A549 (cell line): ENCODE measurements at regions not wholly inside any gene's neighbourhood (a gene's known extent, or its start where the extent isn't known, plus 50 kb on each side); places are given as distances from the start of the nearest gene placed in this dataset.

Experiments used
- ATAC-seq, 2 experiments: fragments of 200-7000 bp in 1 of 2; fragments of >200 bp in 1 of 2; cut with Nextera tagmentation in 1 of 2; cut with Tn5 transposase in 1 of 2; 3 replicates each; pipeline versions ENCODE4 v1.8.0 to v1.9.1; 2018 to 2020; ENCODE audit warnings: mild to moderate bottlenecking in 1 of 2, moderate library complexity in 1 of 2
- CTCF ChIA-PET: fragments of 300-600 bp; sonication (Branson Sonifier 250); formaldehyde crosslinking; extraction: SDS; loops from one replicate; lab custom pipeline; 2021; ENCODE audit warnings: antibody characterized with exemption, inconsistent platforms; lab: Yijun Ruan, JAX
- POLR2A ChIA-PET: fragments of 350-600 bp; formaldehyde crosslinking; extraction: SDS; loops from one replicate; lab custom pipeline; 2021; ENCODE audit warnings: antibody characterized with exemption, inconsistent platforms; lab: Yijun Ruan, JAX
- DNase-seq, 2 experiments: peaks; one replicate each; pipeline versions ENCODE4 v3.0.0 to v3.0.0-alpha.2; 2011 to 2016; ENCODE audit warnings: low read depth in 1 of 2, low spot score in 1 of 2
- FAIRE-seq: peaks from 2 replicates; lab custom pipeline; 2011; peaks lifted over from hg19 to GRCh38; lab: Jason Lieb, UNC
- H3K27ac ChIP-seq, 2 experiments: fragments of >200 bp; sonication (Bioruptor Twin); formaldehyde crosslinking; 3 replicates each; pipeline ENCODE4 v1.5.1; 2016 to 2017
- H3K4me1 ChIP-seq: fragments of >200 bp; sonication (Bioruptor Twin); formaldehyde crosslinking; 3 replicates; pipeline ENCODE4 v1.6.1; 2016
- H3K4me2 ChIP-seq: fragments of >200 bp; sonication (Bioruptor Twin); formaldehyde crosslinking; 3 replicates; pipeline ENCODE4 v1.6.1; 2016
- H3K4me3 ChIP-seq: fragments of >200 bp; sonication (Bioruptor Twin); formaldehyde crosslinking; 3 replicates; pipeline ENCODE4 v1.5.1; 2016
- H3K9me3 ChIP-seq: fragments of >200 bp; sonication (Bioruptor Twin); formaldehyde crosslinking; 3 replicates; pipeline ENCODE4 v1.6.1; 2016
- BHLHE40 ChIP-seq: IDR thresholded peaks from 2 replicates; pipeline ENCODE4 v1.6.1; 2012; ENCODE audit warnings: low read depth, low read length, inconsistent platforms
- CHD2 ChIP-seq: fragments of 150-350 bp; IDR thresholded peaks from 2 replicates; pipeline ENCODE4 v1.6.1; 2014; ENCODE audit warnings: low read length; ENCODE audit not compliant: partially characterized antibody
- CHD4 ChIP-seq: fragments of 200-600 bp; sonication (generic); IDR thresholded peaks from 2 replicates; pipeline ENCODE4 v1.6.1; 2016; ENCODE audit warnings: antibody characterized with exemption, mild to moderate bottlenecking, borderline replicate concordance
- ESRRA ChIP-seq: fragments of 150-350 bp; IDR thresholded peaks from 2 replicates; pipeline ENCODE4 v1.6.1; 2014; ENCODE audit warnings: mild to moderate bottlenecking, low read length, borderline replicate concordance
- FOXS1 ChIP-seq: fragments of 250-450 bp; sonication (Bioruptor Pico); IDR thresholded peaks from 2 replicates; pipeline ENCODE4 v1.5.0; 2020; ENCODE audit warnings: mild to moderate bottlenecking, moderate library complexity
- GATA3 ChIP-seq: IDR thresholded peaks from 2 replicates; pipeline ENCODE4 v1.6.1; 2012; ENCODE audit warnings: borderline replicate concordance
- HDAC2 ChIP-seq: fragments of 200-600 bp; sonication (generic); IDR thresholded peaks from 2 replicates; pipeline ENCODE4 v1.6.1; 2016
- HOXB13 ChIP-seq: fragments of 250-450 bp; sonication (Bioruptor Pico); IDR thresholded peaks from 2 replicates; pipeline ENCODE4 v1.5.0; 2020; ENCODE audit warnings: low read depth, mild to moderate bottlenecking, moderate library complexity
- JUNB ChIP-seq: fragments of >200 bp; sonication (Bioruptor Twin); formaldehyde crosslinking; IDR thresholded peaks from 2 replicates; pipeline ENCODE4 v1.6.1; 2016
- KDM1A ChIP-seq: fragments of 200-600 bp; sonication (generic); IDR thresholded peaks from 2 replicates; pipeline ENCODE4 v1.6.1; 2016; ENCODE audit warnings: low read depth, mild to moderate bottlenecking
- MAFK ChIP-seq: fragments of 450-650 bp; IDR thresholded peaks from 2 replicates; pipeline ENCODE4 v1.6.1; 2014; ENCODE audit not compliant: partially characterized antibody
- MYC ChIP-seq: IDR thresholded peaks from 2 replicates; pipeline ENCODE4 v1.6.1; 2012; ENCODE audit warnings: mild to moderate bottlenecking, inconsistent platforms, low read length, improper control_type of control experiment, borderline replicate concordance
- NFE2L2 ChIP-seq: fragments of 150-350 bp; conservative IDR thresholded peaks from 2 replicates; pipeline ENCODE4 v1.6.1; 2014; ENCODE audit warnings: low read length
- PHF8 ChIP-seq: fragments of 200-600 bp; sonication (generic); IDR thresholded peaks from 2 replicates; pipeline ENCODE4 v1.6.1; 2016; ENCODE audit warnings: low read depth, mild to moderate bottlenecking, antibody characterized with exemption, moderate library complexity, borderline replicate concordance
- POLR2A ChIP-seq: IDR thresholded peaks from 2 replicates; pipeline ENCODE4 v1.6.1; 2012; ENCODE audit warnings: mild to moderate bottlenecking, low read length
- POLR2AphosphoS2 ChIP-seq: conservative IDR thresholded peaks from 2 replicates; pipeline ENCODE4 v1.6.1; 2012; ENCODE audit warnings: low read length, improper control_type of control experiment, inconsistent platforms
- RAD21 ChIP-seq, 2 experiments: fragments of >200 bp in 1 of 2; sonication (Bioruptor Twin) in 1 of 2; formaldehyde crosslinking in 1 of 2; IDR thresholded peaks in 1 of 2; conservative IDR thresholded peaks in 1 of 2; 2 replicates in 1 of 2; 3 replicates in 1 of 2; pipeline ENCODE4 v1.6.1; 2012 to 2018; ENCODE audit warnings: inconsistent platforms in 1 of 2
- RFX5 ChIP-seq: fragments of 450-650 bp; IDR thresholded peaks from 2 replicates; pipeline ENCODE4 v1.7.1; 2014; ENCODE audit warnings: antibody characterized with exemption, mild to moderate bottlenecking, moderate library complexity
- RNF2 ChIP-seq: fragments of 200-600 bp; sonication (generic); IDR thresholded peaks from 2 replicates; pipeline ENCODE4 v1.6.1; 2016; ENCODE audit warnings: low read depth, mild to moderate bottlenecking, antibody characterized with exemption, moderate library complexity, borderline replicate concordance
- SMC3 ChIP-seq: fragments of >200 bp; sonication (Bioruptor Twin); formaldehyde crosslinking; IDR thresholded peaks from 3 replicates; pipeline ENCODE4 v1.6.1; 2018; ENCODE audit warnings: inconsistent platforms
- TP53 ChIP-seq: fragments of 250-450 bp; sonication (Bioruptor Pico); IDR thresholded peaks from 2 replicates; pipeline ENCODE4 v1.5.0; 2021; ENCODE audit warnings: mild to moderate bottlenecking, moderate library complexity
- ZC3H11A ChIP-seq: fragments of 450-650 bp; IDR thresholded peaks from 2 replicates; pipeline ENCODE4 v1.6.1; 2014; ENCODE audit warnings: antibody characterized with exemption, mild to moderate bottlenecking
- ZFP36 ChIP-seq: fragments of 450-650 bp; IDR thresholded peaks from 2 replicates; pipeline ENCODE4 v1.6.1; 2014; ENCODE audit warnings: borderline replicate concordance; ENCODE audit not compliant: partially characterized antibody
- ZNF302 ChIP-seq: fragments of 250-450 bp; sonication (Bioruptor Pico); IDR thresholded peaks from 2 replicates; pipeline ENCODE4 v1.9.0; 2021; ENCODE audit warnings: inconsistent platforms, mild to moderate bottlenecking, moderate library complexity
- ZSCAN20 ChIP-seq: fragments of 250-450 bp; sonication (Bioruptor Pico); IDR thresholded peaks from 2 replicates; pipeline ENCODE4 v1.8.0; 2022; ENCODE audit warnings: mild to moderate bottlenecking, moderate library complexity
- WGBS: methylation state at CpG from one replicate; pipeline ENCODE4 v1.1.6; 2017; ENCODE audit errors: missing lambda C conversion rate; 5-methylcytosine and 5-hydroxymethylcytosine counted together
- TF ChIP-seq, protein P1 (sequence below): fragments of 200-600 bp; sonication (generic); IDR thresholded peaks from 2 replicates; pipeline ENCODE4 v1.6.1; 2016; ENCODE audit warnings: antibody characterized with exemption, mild to moderate bottlenecking, moderate library complexity
- TF ChIP-seq, protein P2 (sequence below): fragments of 250-450 bp; sonication (Bioruptor Pico); IDR thresholded peaks from 2 replicates; pipeline ENCODE4 v1.5.0; 2020; ENCODE audit warnings: low read depth, mild to moderate bottlenecking, moderate library complexity
- TF ChIP-seq, protein P3 (sequence below): fragments of 150-350 bp; IDR thresholded peaks from 2 replicates; pipeline ENCODE4 v1.6.1; 2014; ENCODE audit warnings: low read depth, mild to moderate bottlenecking, low read length

GRCh38 chr16:63742150-63742549 is 1379.7 kb downstream of the CDH11 start:
- no peak for FAIRE-seq
- Histone ChIP-seq H3K27ac (no peak overlapping the region), H3K4me3 (no peak overlapping the region), H3K4me1 (no peaks in the 10 kb centered on the region), H3K9me3 (no peaks in the 10 kb centered on the region), H3K4me2 (no peak overlapping the region)
- DNase-seq: no peak
- no peak for ATAC-seq
- POLR2A ChIA-PET: no interaction called here
- CTCF ChIA-PET: interaction anchor here (0.6 kb wide), 1 partner anchor 305 kb away, joined by 3 read pairs; no protein-coding TSS in a partner anchor
- TF ChIP-seq TP53 (CRISPR knock-in tag) (no peak), ZNF302 (no peak), MAFK (peak; percentile 65)

DNA sequence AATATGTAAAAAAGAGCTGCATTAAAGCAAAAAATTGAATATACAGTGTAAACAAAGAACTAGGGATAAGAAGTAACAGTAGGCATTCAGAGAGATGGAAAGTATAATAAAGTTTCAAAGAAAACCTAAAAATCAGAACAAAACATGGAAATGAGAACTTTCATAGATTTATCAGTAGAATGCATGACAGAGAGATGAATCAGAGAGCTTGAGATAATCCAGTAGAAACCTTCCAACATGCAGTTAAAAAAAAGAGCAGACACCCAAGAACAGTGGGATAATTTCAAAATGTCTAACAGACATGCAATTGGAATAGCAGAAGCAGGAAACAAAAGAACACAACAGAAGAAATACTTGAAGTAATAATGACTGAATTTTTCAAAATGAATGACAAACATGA is 1384.2 kb downstream of the CDH11 start:
- TF ChIP-seq NFE2L2 (no peak), RNF2 (no peak)
- H3K4me3 ChIP-seq: no peak overlapping the region
- ATAC-seq (no peak), FAIRE-seq (no peak), DNase-seq (no peak)
- no peak overlapping the region for H3K27ac ChIP-seq
- H3K4me2 ChIP-seq: no peak overlapping the region
- POLR2A ChIA-PET: no interaction called here
- CTCF ChIA-PET: no interaction called here
- no peaks in the 10 kb centered on the region for H3K4me1 ChIP-seq
- H3K9me3 ChIP-seq: no peaks in the 10 kb centered on the region

GRCh38 chr16:63735456-63735855 is 1386.4 kb downstream of the CDH11 start:
- H3K4me2 ChIP-seq: no peak overlapping the region
- WGBS: 0% methylated on average over 1 of the region's 1 CpG
- TF ChIP-seq POLR2A (no peak), MYC (no peak), CHD2 (no peak), ZNF302 (no peak), CHD4 (no peak), POLR2AphosphoS2 (no peak), PHF8 (no peak), ZC3H11A (no peak), JUNB (no peak), SMC3 (no peak), ESRRA (no peak), HOXB13 (no peak), ZFP36 (no peak), RNF2 (no peak), RFX5 (no peak), GATA3 (no peak), KDM1A (no peak)
- TF ChIP-seq, protein P1, sequence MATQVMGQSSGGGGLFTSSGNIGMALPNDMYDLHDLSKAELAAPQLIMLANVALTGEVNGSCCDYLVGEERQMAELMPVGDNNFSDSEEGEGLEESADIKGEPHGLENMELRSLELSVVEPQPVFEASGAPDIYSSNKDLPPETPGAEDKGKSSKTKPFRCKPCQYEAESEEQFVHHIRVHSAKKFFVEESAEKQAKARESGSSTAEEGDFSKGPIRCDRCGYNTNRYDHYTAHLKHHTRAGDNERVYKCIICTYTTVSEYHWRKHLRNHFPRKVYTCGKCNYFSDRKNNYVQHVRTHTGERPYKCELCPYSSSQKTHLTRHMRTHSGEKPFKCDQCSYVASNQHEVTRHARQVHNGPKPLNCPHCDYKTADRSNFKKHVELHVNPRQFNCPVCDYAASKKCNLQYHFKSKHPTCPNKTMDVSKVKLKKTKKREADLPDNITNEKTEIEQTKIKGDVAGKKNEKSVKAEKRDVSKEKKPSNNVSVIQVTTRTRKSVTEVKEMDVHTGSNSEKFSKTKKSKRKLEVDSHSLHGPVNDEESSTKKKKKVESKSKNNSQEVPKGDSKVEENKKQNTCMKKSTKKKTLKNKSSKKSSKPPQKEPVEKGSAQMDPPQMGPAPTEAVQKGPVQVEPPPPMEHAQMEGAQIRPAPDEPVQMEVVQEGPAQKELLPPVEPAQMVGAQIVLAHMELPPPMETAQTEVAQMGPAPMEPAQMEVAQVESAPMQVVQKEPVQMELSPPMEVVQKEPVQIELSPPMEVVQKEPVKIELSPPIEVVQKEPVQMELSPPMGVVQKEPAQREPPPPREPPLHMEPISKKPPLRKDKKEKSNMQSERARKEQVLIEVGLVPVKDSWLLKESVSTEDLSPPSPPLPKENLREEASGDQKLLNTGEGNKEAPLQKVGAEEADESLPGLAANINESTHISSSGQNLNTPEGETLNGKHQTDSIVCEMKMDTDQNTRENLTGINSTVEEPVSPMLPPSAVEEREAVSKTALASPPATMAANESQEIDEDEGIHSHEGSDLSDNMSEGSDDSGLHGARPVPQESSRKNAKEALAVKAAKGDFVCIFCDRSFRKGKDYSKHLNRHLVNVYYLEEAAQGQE: no peak
- ChIA-PET CTCF (no interaction called here), POLR2A (no interaction called here)
- FAIRE-seq (no peak), DNase-seq (no peak), ATAC-seq (no peak)
- no peaks in the 10 kb centered on the region for H3K9me3 ChIP-seq
- H3K4me3 ChIP-seq: no peak overlapping the region
- H3K4me1 ChIP-seq: no peaks in the 10 kb centered on the region
- H3K27ac ChIP-seq: no peak overlapping the region

DNA sequence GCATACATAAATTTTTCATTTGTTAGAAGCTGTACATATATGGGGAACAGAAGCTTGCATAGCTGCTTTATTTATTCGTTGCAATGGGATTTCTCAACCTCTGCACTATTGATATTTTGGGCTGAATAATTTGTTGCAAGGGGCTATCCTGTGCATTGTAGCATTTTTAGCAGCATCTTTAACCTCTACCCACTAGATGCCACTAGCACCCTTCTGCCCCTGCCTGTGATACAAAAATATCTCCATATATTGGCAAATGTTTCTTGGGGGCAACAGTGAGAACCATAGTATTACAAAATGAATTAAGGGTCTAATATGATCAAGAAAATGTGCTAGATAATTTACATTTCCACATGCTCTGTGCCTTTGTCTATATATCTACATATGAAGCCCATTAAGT is 1401.0 kb downstream of the CDH11 start:
- Histone ChIP-seq H3K9me3 (no peaks in the 10 kb centered on the region), H3K4me3 (no peak overlapping the region), H3K4me1 (no peaks in the 10 kb centered on the region), H3K27ac (no peak overlapping the region), H3K4me2 (no peak overlapping the region)
- FAIRE-seq (no peak), ATAC-seq (no peak), DNase-seq (no peak)
- CTCF ChIA-PET: no interaction called here
- 0% methylated on average over 1 of the region's 1 CpG for WGBS
- POLR2A ChIA-PET: no interaction called here
- TF ChIP-seq, protein P2, sequence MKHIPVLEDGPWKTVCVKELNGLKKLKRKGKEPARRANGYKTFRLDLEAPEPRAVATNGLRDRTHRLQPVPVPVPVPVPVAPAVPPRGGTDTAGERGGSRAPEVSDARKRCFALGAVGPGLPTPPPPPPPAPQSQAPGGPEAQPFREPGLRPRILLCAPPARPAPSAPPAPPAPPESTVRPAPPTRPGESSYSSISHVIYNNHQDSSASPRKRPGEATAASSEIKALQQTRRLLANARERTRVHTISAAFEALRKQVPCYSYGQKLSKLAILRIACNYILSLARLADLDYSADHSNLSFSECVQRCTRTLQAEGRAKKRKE: no peak
- TF ChIP-seq RAD21 (conservative IDR thresholded peaks at IDR 0.05 in 1 of 2, IDR thresholded peaks at IDR 0.05 in 1 of 2) (0 out of 5 replicates have a peak, but pooled peaks of 1 of the 2 experiments have one; percentile 6), BHLHE40 (no peak), HDAC2 (no peak), FOXS1 (no peak), ZSCAN20 (no peak)
- TF ChIP-seq, protein P3, sequence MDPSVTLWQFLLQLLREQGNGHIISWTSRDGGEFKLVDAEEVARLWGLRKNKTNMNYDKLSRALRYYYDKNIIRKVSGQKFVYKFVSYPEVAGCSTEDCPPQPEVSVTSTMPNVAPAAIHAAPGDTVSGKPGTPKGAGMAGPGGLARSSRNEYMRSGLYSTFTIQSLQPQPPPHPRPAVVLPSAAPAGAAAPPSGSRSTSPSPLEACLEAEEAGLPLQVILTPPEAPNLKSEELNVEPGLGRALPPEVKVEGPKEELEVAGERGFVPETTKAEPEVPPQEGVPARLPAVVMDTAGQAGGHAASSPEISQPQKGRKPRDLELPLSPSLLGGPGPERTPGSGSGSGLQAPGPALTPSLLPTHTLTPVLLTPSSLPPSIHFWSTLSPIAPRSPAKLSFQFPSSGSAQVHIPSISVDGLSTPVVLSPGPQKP: no peak
